T follicular helper cell (primary cell): ENCODE measurements at regions not wholly inside any gene's neighbourhood (a gene's known extent, or its start where the extent isn't known, plus 50 kb on each side); places are given as distances from the start of the nearest gene placed in this dataset.
"Not testable (repeated sequence)": the region's sequence is repeated elsewhere in the genome, so short reads cannot be mapped to it uniquely, and the experiment has no call there.

Experiments used
- DNase-seq: peaks from one replicate; pipeline ENCODE4 v3.0.0-alpha.2; 2020; ENCODE audit warnings: low read depth

DNA sequence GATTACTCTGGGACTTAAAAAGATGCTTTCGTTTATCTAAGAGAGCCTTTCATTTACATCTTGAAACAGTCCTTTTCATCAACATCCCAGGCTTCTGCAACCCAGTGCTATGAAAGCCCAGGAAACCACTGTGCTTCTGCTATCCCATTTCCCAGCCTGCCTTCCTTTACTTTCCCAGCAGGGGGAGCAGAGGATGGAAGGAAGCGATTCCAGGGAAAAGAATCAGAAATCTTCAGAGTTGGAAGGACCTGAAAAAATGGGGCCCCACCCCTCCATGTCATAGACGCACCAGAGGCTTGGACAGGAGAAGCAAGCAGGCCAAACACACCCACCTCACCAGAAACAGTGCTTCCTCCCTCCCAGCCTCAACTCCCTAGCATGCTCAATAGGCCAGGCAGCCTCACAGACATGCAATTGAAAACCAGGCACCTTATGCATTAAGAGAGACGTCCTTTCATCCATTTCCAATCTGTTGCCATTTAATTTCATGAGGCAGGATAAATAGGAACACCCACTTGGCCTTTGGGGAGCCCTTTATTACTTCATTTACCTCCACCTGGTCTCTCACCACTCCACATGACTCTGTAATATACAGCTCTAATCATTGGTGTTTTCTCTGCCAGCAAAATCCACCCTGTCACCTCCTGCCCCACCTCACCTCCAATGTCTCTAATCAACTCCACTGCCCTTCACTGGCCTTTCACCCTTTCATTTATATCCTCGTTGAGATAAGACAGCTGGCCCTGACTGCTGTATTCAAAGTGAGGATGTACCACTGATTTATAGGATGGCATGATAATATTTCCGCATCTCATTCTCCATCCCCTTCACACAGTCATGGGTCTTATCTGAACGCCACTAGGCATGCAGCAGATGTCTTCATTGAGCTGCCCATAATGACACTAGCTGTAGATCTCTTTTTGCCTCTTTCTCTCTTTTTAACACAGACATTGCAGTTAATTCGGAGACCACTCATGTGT lies 583.9 kb downstream of the NTRK3 start:
- DNase-seq, result no peak

DNA sequence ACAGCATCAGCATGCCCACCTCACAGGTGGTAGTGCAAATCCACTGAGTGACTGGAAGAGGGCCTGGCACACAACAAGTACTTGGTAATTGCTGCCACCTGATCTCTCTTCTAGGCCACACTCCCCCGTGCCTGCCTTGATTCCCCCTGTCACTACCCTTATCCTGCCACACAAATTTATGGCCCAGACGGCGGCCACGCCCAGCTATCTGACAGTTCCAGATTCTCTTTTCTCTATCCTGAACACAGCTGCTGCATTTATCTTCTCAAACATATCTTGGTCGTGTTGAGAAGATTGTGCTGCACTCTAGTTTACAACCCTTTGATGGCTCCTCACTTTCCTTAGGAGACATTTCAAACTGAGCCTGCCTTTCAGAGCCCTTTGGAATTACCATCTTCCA lies 585.2 kb downstream of the NTRK3 start:
- no peak for DNase-seq

DNA sequence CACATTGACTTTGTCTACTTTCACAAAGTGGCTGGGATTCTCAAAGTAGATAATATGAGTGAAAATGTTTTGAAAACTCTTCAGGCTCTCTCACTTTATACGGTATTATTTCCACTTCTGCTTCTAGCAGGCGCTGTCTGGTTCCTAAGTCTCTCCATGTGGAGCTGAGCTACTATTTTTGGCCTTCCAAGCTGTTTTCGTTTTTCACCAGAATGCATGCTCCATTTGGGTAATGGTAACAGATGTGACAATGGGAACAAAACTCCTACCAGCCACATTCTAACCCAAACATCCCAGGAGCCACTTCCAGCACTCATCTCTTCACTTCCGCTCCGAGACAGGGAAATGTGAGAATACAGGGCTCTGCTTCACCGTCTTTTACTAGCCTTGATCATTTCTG lies 586.7 kb downstream of the NTRK3 start:
- DNase-seq, result no peak

DNA sequence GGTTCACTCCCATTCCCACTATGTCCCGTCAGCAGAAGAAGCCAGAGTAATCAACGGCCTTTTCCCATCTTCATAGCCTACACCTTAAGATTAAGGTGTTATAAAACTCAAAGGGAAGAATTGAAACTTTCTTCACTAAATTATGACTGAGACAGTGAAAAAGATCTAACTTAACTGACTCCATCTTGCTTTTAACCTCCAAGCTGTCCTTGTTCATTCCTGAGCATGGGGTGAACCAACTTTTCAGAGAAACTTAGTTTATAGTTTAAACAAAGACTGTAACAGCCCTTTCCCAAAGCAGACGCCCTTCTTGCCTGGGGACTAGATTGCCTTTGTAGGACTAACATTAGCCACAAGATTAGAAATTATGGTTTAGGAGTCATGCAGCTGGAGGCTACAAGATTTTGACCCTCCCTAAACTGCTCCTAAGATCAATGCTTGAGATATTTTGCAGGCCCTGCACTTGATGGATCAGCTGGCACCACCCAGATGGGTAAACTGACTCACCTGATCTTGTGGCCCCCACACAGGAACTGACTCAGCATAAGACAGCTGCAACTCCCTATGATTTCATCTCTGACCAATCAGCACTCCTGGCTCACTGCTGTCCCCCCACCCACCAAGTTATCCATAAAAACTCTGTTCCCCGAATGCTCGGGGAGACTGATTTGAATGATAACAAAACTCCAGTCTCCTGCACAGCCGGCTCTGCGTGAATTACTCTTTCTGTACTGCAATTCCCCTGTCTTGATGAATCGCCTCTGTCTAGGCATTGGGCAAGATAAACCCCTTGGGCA lies 587.6 kb downstream of the NTRK3 start:
- not testable (repeated sequence) for DNase-seq

DNA sequence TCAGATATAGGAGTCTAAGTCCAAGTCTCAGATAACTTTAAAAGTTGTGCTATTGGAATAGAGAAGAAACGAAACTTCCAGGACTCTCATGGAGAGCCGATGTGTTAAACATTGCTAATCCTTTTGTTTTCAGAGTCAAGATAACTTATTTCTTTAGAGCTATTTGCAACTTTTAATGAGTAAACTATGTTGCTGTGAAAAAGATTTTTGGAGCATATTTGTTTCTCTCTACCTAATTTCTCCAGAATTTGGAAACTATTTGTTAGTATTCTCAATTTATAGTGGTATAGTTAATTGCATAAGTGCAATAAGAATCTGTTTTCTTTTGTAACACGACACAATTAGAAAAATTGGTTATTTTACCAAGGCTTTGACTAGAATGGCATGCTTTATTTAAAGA lies 588.9 kb downstream of the NTRK3 start:
- no peak for DNase-seq

DNA sequence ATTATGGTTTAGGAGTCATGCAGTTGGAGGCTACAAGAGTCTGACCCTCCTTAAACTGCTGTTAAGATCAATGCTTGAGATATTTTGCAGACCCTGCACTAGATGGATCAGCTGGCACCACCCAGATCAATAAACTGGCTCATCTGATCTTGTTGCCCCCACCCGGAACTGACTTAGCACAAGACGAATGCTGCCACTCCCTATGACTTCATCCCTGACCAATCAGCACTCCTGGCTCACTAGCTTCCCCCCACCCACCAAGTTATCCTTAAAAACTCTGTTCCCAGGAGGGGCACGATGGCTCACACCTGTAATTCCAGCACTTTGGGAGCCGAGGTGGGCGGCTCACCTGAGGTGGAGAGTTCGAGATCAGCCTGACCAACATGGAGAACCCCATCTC lies 594.0 kb downstream of the NTRK3 start:
- DNase-seq, result no peak

DNA sequence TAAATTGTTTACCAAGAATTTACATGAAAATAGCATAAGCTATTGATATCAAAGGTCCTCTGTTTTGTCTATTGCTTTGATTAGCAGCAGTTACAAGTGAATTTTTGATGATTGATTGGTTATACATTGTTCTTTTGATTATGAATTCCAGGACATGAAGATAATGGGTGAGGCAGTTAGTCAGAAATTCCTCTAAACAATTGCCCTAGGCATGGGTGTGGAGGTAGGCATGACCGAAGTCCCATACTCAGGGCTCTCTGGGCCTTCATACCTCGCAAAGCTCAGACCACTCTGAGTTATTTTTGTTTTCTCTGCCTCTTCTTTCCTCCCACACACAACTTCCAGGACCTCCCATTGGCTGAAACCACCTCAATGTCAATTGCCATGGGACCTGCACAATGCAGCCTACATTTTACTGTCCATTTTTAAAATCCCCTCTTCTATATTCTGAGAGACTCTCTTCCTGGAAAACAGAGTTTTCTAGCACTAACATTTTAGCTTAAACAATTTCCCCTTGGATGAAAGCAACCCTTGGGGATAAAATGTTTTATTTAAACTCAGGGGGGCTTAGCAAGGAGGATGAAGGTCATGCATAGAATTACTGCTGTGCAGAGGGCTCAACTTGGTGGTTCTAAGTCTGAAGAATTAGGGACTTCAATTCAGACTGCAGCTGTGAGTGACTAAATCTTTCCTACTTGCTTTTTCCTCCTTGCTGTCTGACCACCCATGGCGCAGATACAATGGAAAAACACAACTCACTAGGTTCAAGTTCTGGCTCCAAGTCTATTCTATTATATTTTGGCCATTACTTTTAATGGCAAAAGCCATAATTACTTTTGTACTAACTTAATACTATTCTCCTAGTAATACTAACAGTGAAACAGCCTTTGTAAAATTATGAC lies 594.8 kb downstream of the NTRK3 start:
- no peak for DNase-seq

DNA sequence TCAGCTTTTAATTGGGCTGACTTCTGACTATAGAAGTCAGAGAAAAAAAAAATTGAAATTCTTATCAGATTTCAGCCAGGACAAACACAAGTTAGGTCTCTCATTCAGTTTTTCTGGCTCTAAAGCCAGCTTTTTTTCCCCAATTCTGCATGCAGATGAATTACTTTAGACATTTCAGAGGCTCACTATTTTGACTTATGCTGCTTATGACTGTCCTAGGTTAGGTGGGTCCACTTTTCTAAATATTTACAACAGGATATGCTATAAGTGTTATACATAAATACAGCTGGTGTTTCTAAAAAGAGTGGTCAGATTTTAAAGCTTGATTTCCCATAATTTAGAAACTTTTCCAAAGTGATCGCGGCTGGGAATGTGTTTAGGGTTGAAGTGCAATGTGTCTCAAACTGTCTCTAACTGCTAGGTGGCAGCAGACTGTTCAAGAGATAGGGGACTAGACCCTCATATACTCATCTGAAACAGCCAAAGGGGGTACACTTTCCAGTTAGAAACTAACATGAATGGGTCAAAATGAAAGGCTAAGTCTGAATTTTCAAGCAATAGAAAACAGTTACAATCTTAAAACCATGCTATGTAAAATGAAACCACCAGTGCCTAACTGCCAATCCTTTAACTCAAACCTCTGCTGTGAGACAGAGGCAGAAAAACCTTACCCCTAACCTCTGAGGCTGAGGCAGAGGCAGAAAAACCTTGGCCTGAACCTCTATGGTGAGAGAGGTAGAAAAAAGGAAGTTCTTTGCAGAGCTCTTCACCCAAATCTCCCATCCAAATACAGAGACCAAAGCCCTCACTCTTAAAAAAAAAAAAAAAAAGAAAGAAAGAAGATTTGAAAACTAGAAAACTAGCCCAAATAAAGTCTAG lies 596.0 kb downstream of the NTRK3 start:
- no peak for DNase-seq

DNA sequence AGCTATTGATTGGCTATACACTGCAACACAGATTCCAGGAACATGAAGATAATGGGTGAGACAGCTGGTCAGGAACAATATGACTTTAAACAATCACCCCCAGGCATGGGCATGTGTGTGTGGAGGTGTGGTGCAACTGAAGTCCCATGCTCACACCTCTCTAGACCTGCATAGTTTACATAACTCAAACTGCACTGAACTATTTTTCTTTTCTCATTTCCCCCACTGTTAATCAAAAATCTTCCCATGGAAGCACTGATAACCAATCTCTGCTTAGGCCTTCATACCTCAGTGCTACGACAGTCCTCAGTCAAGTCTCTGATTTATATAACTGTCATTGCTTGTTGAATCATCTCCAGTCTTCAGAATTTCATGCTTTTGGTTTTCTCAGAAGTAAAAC lies 600.2 kb downstream of the NTRK3 start:
- DNase-seq, result no peak

DNA sequence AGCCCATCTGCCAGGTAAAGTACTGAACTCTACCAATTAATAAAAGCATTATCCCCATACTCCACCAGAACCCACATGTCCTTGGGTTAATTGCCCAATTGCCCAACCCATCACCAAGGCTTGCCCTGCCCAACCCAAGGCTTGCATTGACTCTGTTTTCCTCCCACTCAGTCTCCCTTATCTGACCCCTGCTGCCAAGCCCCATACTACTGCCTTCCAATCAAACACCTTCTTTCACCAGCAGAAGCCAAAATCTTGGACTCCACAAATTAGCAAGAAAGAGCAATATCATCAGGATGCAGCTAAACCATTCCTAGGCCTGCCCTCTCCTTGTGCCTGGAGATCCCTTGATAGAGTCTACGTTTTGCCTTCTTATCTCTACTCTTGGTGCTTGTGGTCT lies 602.9 kb downstream of the NTRK3 start:
- no peak for DNase-seq

DNA sequence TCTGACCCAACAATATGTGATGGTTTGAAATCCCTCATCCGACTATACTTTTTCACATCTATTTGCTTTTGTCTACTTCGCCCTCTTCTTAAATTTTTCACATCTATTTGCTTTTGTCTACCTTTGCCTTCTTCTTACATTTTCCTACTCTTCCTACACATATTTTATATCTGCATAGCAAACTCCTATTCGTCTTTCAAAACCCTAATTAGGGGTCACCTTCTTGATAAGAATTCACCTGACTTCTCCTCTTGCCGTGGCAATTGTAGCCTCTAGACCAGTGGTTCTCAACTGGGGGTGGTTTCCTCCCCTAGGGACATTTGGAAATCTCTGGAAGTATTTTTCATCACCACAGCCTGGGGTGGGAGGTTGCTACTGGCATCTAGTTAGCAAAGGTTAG lies 607.4 kb downstream of the NTRK3 start:
- DNase-seq, result no peak

DNA sequence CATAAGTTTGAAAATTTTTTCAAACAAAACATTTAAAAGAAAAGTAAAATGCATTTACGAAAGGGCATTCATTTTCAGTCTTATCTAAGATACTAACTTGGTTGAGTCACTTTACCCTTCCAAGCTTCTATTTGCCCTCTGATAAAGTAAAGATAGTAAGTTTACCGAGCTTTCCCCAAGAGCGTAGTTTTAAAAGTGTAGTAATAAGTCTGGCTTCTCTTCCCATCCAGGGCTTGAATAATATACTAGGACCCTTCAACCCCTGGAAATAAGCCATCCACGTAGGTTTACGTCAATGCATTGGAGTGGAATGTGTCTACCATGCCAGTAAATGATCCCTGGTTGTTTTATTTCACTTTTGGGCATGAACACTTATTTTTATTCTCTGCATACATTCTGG lies 608.3 kb downstream of the NTRK3 start:
- no peak for DNase-seq

DNA sequence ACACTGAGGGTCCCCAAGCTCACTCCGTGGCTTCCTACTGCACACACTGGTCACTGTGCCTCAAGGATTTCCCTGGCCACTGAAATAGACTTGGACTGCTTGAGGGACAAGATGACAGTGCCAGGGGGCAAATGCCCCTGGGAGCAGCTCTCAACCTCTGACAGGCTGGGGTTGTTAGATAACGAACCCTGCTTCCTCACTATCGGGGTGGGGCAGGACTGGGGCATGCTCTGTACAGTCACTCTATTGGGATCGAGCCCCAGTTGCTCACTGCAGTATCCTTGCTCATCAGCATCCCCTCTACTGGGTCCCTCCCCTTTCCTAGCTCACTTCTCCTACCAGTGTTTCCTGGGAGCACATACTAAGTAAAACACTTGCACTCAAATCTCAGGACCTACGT lies 610.8 kb downstream of the NTRK3 start:
- no peak for DNase-seq

DNA sequence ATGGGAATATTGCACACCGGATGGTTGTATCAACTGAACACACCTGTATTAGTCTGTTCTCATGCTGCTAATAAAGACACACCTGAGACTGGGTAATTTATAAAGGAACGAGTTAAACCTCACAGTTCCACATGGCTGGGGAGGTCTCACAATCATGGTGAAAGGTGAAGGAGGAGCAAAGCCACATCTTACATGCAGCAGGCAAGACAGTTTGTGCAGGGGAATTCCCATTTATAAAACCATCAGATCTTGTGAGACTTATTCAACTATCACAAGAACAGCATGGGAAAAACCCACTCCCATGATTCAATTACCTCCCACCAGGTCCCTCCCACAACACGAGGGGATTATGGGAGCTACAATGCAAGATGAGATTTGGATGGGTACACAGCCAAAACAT lies 613.5 kb downstream of the NTRK3 start:
- DNase-seq, result not testable (repeated sequence)

DNA sequence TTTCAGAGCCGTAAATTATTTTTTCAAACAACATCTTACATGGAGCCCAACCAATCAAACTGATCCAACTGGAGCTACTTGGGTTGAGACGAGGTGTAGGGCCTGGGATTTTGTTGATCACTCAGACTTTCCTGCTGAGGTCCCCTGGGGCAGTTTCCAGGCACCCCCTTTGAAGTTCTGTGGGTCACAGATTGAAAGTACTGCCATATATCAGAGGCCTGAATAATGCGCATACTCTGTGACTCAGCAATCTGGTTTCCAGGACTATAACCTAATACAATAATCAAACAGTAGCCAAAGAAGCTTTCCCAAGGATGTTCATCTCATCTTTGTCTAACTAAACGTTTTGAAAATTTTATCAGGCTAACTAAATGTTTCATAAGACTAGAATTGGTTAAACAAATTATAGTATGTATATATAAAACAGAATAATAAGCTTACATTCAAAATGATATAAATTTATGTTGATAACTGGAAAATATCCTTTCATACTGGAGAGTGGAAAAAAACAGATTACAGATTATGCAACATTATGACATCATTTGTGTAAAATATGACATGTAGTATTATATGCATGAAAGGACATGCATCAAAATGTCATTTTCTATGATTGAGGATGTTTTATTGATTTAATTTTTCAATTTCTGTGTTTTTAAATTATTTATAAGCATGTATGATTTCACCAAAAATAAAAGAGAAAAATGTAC lies 617.1 kb downstream of the NTRK3 start:
- no peak for DNase-seq

DNA sequence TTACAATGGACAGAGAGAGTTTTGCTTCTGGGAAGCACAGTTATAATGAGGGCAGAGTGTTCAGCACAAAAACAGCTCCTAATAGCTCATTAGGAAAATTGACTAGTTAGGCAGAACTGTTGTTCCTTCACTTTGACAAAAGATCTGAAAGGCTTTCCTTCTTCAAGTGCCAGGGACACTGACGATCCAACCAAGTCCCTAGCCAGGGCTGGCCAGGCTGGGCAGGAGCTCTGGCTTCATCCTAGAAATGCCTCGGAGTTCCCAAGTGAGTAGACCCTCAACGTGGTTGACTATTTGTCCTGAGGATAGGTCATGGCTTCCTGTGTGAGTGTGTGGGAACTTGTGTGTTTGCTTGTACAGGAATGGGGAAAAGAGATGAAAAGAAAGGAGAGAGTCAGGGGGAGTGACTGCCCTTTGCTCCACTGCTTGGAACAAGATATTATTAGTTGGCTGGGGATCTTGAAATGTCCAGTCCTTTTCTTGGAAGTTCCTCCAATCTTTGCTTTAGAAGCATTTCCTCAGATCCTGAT lies 617.9 kb downstream of the NTRK3 start:
- DNase-seq, result no peak

DNA sequence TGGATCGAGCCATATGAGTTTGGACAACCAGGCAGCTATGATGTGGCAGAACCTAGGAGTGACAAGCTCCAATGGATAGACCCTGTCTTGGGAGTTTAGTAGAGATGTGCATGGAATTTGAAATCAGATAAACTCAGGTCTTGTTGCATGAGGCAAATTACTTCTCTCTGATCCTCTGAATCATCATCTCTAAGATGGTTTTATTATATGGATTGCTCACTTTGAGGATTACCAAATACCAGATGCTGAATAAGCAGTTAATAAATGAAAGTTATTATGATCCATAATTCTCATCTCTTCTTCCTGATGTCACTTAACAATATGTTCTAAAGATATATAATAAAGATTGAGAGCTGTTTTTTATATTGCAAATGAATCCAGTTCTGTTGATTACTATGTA lies 622.2 kb downstream of the NTRK3 start:
- no peak for DNase-seq

DNA sequence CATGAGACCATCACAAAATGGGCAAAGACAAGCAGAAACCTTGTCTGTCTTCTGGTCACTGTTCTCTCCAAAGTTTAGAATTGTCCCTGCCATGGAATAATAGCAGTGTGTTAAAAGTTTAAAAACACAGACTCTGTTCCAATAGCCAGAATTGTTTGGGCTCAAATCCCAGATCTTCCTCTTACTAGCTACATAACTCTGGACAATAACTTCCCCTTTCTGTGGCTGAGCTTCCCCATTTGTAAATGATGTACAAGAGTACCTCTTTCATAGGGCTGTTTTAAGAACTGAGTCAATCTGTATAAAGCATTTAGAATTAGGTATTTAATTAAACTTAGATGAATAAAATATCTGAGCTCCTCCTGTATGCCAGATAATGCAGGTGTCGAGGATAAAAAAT lies 623.0 kb downstream of the NTRK3 start:
- DNase-seq, result no peak

DNA sequence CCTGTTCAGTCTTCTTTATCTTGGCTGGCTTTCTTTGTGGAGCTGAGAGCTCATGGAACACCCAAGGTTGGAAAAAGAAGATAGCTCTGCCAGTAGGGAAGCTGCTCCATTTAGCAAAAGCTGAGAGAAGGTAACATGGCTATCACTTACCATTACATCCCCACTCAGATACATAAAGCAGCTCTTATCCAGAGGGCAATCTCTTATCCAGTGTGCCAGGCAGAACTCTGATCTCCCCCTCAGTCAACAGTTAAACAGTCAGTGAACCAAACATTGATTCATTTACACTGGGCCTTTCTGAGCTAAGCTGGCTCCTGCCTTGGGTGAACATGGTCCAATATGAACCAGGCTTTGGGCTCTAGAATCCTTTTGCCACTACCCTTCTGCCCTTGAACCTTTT lies 624.2 kb downstream of the NTRK3 start:
- no peak for DNase-seq

DNA sequence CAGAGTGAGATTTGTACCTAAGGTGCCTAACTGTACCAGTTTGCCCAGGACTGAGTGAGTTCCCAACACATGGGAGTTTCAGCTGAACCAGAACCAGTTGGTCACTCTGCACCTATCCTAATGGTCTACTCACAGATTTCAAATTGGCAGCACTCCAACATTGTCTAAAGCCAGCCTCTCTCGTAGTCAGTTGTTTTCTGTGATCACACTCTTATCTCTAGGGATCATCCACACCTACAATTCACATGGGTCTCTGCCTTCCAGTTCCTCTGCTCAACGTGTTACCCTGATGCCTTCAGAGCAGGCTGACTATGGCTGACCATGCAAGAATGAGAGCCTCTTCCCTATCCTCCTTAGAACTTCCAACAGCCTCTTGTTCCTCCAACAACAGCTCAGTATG lies 624.8 kb downstream of the NTRK3 start:
- no peak for DNase-seq
